Testis (tissue), 2 donors: ENCODE measurements at regions not wholly inside any gene's neighbourhood (a gene's known extent, or its start where the extent isn't known, plus 50 kb on each side); places are given as distances from the start of the nearest gene placed in this dataset.

Experiments
- POLR2A ChIP-seq: fragments of 450-650 bp; IDR thresholded peaks from one replicate; pipeline ENCODE4 v1.6.1; 2017; ENCODE audit warnings: antibody characterized with exemption, mild to moderate bottlenecking, moderate library complexity
- TF ChIP-seq, protein P1 (sequence below), 3 experiments: fragments of 450-650 bp in 2 of 3; fragments of 200-600 bp in 1 of 3; sonication (generic) in 1 of 3; IDR thresholded peaks; one replicate each; pipeline ENCODE4 v1.5.1; 2016 to 2019; ENCODE audit warnings: antibody characterized with exemption in 3 of 3, mild to moderate bottlenecking in 2 of 3, moderate library complexity in 1 of 3

DNA sequence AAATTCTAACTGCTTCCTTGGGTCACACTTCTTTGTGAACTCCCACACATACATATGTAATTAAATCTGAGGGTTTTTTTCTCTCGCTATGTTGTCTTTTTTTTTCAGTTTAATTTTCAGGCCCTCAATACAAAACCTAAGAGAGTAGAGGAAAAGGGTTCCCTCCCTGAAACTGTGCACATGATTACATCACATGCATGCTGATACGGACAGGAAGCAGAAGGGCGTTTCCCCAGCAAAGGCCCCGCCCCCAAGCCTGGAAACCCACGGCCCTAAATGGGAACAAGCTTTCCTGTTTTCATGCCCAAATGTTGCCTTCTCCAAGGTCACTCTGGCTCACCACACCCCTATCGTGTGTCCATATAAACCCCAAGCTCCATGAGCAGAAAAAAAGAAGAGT is 115.4 kb downstream of the TEX36 start:
- TF ChIP-seq POLR2A = no peak
- TF ChIP-seq, protein P1, sequence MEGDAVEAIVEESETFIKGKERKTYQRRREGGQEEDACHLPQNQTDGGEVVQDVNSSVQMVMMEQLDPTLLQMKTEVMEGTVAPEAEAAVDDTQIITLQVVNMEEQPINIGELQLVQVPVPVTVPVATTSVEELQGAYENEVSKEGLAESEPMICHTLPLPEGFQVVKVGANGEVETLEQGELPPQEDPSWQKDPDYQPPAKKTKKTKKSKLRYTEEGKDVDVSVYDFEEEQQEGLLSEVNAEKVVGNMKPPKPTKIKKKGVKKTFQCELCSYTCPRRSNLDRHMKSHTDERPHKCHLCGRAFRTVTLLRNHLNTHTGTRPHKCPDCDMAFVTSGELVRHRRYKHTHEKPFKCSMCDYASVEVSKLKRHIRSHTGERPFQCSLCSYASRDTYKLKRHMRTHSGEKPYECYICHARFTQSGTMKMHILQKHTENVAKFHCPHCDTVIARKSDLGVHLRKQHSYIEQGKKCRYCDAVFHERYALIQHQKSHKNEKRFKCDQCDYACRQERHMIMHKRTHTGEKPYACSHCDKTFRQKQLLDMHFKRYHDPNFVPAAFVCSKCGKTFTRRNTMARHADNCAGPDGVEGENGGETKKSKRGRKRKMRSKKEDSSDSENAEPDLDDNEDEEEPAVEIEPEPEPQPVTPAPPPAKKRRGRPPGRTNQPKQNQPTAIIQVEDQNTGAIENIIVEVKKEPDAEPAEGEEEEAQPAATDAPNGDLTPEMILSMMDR (IDR thresholded peaks at IDR 0.05) = no peak
